Keratinocyte (primary cell): ENCODE measurements at regions not wholly inside any gene's neighbourhood (a gene's known extent, or its start where the extent isn't known, plus 50 kb on each side); places are given as distances from the start of the nearest gene placed in this dataset.

Experiments
- DNase-seq: peaks from one replicate; pipeline ENCODE4 v3.0.0-alpha.2; 2011; ENCODE audit warnings: low read depth, missing footprints, low spot score
- FAIRE-seq: peaks from 2 replicates; lab custom pipeline; 2011; peaks lifted over from hg19 to GRCh38; lab: Jason Lieb, UNC
- H2AFZ ChIP-seq: 2 replicates; pipeline ENCODE4 v1.6.0; 2012; ENCODE audit warnings: low read length, control low read depth, inconsistent platforms; ENCODE audit not compliant: control insufficient read depth
- H3K27ac ChIP-seq: 2 replicates; pipeline ENCODE4 v1.5.1; 2011; ENCODE audit warnings: low read length; ENCODE audit not compliant: control insufficient read depth, insufficient read depth
- H3K27me3 ChIP-seq: 3 replicates; pipeline ENCODE4 v1.6.0; 2011; ENCODE audit warnings: low read length; ENCODE audit not compliant: control insufficient read depth, insufficient read depth; ENCODE audit errors: extremely low read depth
- H3K36me3 ChIP-seq, 2 experiments: 2 replicates in 1 of 2; 3 replicates in 1 of 2; pipeline ENCODE4 v1.5.1; 2011; ENCODE audit warnings: low read length in 2 of 2, mild to moderate bottlenecking in 1 of 2; ENCODE audit not compliant: control insufficient read depth in 2 of 2, insufficient read depth in 2 of 2; ENCODE audit errors: extremely low read depth in 1 of 2
- H3K4me1 ChIP-seq: 3 replicates; pipeline ENCODE4 v1.5.1; 2011; ENCODE audit warnings: low read length; ENCODE audit not compliant: control insufficient read depth, insufficient read depth; ENCODE audit errors: extremely low read depth
- H3K4me2 ChIP-seq: 3 replicates; pipeline ENCODE4 v1.6.0; 2011; ENCODE audit warnings: low read depth, low read length; ENCODE audit not compliant: control insufficient read depth, insufficient read depth; ENCODE audit errors: extremely low read depth
- H3K4me3 ChIP-seq, 3 experiments: fragments of 200-600 bp in 1 of 3; sonication (generic) in 1 of 3; 2 replicates in 2 of 3; 3 replicates in 1 of 3; pipeline ENCODE4 v1.5.1; 2011 to 2016; ENCODE audit warnings: low read length in 3 of 3, mild to moderate bottlenecking in 3 of 3, control low read depth in 2 of 3, inconsistent platforms in 1 of 3, low read depth in 1 of 3, mixed read lengths in 1 of 3, mixed run types in 1 of 3, moderate library complexity in 1 of 3; ENCODE audit not compliant: control insufficient read depth in 2 of 3, insufficient read depth in 2 of 3; ENCODE audit errors: extremely low read depth in 1 of 3
- H3K79me2 ChIP-seq: 2 replicates; pipeline ENCODE4 v1.6.0; 2012; ENCODE audit warnings: low read length; ENCODE audit not compliant: control insufficient read depth, insufficient read depth
- H3K9ac ChIP-seq: 3 replicates; pipeline ENCODE4 v1.6.0; 2011; ENCODE audit warnings: low read length; ENCODE audit not compliant: control insufficient read depth, insufficient read depth; ENCODE audit errors: extremely low read depth
- H3K9me1 ChIP-seq: 3 replicates; pipeline ENCODE4 v1.6.0; 2011; ENCODE audit warnings: low read length; ENCODE audit not compliant: control insufficient read depth, insufficient read depth; ENCODE audit errors: extremely low read depth
- H3K9me3 ChIP-seq: 2 replicates; pipeline ENCODE4 v1.5.1; 2012; ENCODE audit warnings: low read depth, low read length; ENCODE audit not compliant: control insufficient read depth
- H4K20me1 ChIP-seq: 3 replicates; pipeline ENCODE4 v1.6.0; 2011; ENCODE audit warnings: low read length; ENCODE audit not compliant: control insufficient read depth, insufficient read depth; ENCODE audit errors: extremely low read depth
- CTCF ChIP-seq, 3 experiments: IDR thresholded peaks in 1 of 3; conservative IDR thresholded peaks in 1 of 3; optimal IDR thresholded peaks in 1 of 3; 2 replicates in 2 of 3; 3 replicates in 1 of 3; pipeline versions ENCODE3 to v1.5.1; 2011; ENCODE audit warnings: low read length in 3 of 3, mild to moderate bottlenecking in 3 of 3, moderate library complexity in 2 of 3, control low read depth in 1 of 3, inconsistent platforms in 1 of 3; ENCODE audit not compliant: insufficient read depth in 2 of 3; ENCODE audit errors: extremely low read depth in 1 of 3
- EZH2 ChIP-seq: IDR thresholded peaks from one replicate; pipeline ENCODE4 v1.6.1; 2012; ENCODE audit warnings: inconsistent platforms, mild to moderate bottlenecking, low read length, moderate library complexity
- dilution Hi-C: fragments of 300-500 bp; cut with MboI; formaldehyde crosslinking; loops from one replicate; pipeline ENCODE4 v1.7.0; 2020; ENCODE audit warnings: low sequenced_read_pairs; ENCODE audit not compliant: extremely low pct_ligation_motif_present

GRCh38 chr13:106261450-106261849, 274.0 kb downstream of the EFNB2 start:
- Histone ChIP-seq H3K79me2 (no peaks in the 10 kb centered on the region), H3K27ac (no peak overlapping the region), H3K4me2 (no peak overlapping the region), H3K9me1 (no peaks in the 10 kb centered on the region), H3K9me3 (no peaks in the 10 kb centered on the region), H3K4me1 (no peaks in the 10 kb centered on the region), H3K9ac (no peak overlapping the region), H2AFZ (no peak overlapping the region), H3K27me3 (no peaks in the 10 kb centered on the region), H3K36me3 (no peaks in the 10 kb centered on the region), H3K4me3 (no peak overlapping the region), H4K20me1 (no peaks in the 10 kb centered on the region)
- DNase-seq (no peak), FAIRE-seq (no peak)
- no peak for TF ChIP-seq CTCF (optimal IDR thresholded peaks at IDR 0.05 in 1 of 3, IDR thresholded peaks at IDR 0.05 in 1 of 3, conservative IDR thresholded peaks at IDR 0.05 in 1 of 3; ENCODE audit: extremely low read depth in 1 of 3, insufficient read depth in 2 of 3, low read length in 3 of 3)
- no peak for TF ChIP-seq EZH2
- dilution Hi-C loops, result no loop called here

GRCh38 chr13:106260352-106260751, 275.1 kb downstream of the EFNB2 start:
- Histone ChIP-seq H4K20me1 (no peaks in the 10 kb centered on the region), H3K4me3 (no peak overlapping the region), H3K9ac (no peak overlapping the region), H3K36me3 (no peaks in the 10 kb centered on the region), H3K79me2 (no peaks in the 10 kb centered on the region), H3K9me3 (no peaks in the 10 kb centered on the region), H3K27me3 (no peaks in the 10 kb centered on the region), H3K9me1 (no peaks in the 10 kb centered on the region), H3K27ac (no peak overlapping the region), H3K4me1 (no peaks in the 10 kb centered on the region), H2AFZ (no peak overlapping the region), H3K4me2 (no peak overlapping the region)
- TF ChIP-seq EZH2, result no peak
- TF ChIP-seq CTCF (optimal IDR thresholded peaks at IDR 0.05 in 1 of 3, IDR thresholded peaks at IDR 0.05 in 1 of 3, conservative IDR thresholded peaks at IDR 0.05 in 1 of 3; ENCODE audit: extremely low read depth in 1 of 3, insufficient read depth in 2 of 3, low read length in 3 of 3), result no peak
- no peak for DNase-seq
- FAIRE-seq, result no peak
- dilution Hi-C loops, result no loop called here
